NCI-H2029 (cell line): ENCODE measurements at regions not wholly inside any gene's neighbourhood (a gene's known extent, or its start where the extent isn't known, plus 50 kb on each side); places are given as distances from the start of the nearest gene placed in this dataset.
"Not testable (repeated sequence)": the region's sequence is repeated elsewhere in the genome, so short reads cannot be mapped to it uniquely, and the experiment has no call there.

Experiments
- DNase-seq: peaks from one replicate; lab custom pipeline; 2025; lab: John Stamatoyannopoulos, UW

DNA sequence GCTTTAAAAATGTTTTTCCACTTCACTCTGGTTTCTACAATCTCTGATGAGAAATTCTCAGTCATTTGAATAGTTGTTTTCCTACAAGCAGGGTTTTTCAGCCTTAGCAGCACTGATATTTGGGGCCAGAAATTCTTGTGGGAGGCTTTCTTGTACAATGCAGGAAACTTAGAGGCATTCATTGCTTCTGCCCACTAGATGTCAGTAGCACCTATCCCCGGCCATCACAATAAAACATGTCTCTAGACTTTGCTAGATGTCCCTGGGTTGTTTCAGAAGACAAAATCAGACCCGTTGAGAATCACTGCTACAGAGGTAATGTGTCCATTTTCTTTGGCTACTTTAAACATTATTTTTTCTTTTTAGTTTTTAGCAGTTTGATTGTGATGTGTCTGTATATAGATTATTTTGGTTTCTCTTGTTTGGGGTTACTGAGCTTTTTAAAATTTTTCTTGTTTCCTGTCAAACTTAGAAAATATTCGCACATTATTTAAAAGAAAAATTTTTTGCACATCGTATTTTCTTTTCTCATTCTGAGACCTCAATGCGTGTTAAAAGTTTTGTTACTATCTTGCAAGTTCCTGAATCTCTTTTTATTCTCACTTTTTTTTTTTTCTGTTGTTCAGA, 60.8 kb upstream of the CCDC179 start:
- DNase-seq, result peak; percentile 35

- DNase-seq, result no peak
These were observed 62.4 kb upstream of the CCDC179 start for GRCh38 chr11:22922672-22923071.

DNA sequence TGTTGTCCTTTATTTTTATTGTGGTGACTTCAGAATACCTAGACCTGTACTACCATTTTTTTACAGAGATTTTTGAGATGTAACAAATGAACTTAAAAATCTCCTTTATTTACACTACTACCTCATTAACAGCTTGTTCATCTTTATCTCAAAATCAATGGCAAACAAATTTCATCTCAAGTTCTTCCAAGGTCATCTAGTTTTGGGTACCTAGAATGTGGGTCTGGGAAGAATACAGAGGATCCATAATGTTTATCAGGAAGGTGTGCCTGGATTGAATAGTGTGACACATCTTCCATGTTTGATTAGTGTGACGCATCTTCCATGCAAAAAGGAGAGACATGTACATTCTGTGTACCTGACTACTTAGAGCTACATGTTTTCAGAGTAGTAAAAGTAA, 63.3 kb upstream of the CCDC179 start:
- no peak for DNase-seq

DNA sequence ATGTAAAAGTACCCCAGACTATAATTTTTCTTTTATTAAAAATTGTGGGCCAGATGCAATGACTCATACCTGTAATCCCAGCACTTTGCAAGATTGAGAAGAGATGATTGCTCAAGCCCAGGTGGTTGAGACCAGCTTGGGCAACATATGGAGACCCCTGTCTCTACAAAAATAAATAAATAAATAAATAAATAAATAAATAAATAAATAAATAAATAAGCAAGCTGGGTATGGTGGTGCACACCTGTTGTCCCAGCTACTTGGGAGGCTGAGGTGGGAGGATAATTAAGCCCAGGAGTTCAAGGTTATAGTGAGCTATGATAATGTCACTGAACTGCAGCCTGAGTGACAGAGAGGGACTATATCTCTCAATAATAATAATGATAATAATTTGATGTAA, 66.1 kb upstream of the CCDC179 start:
- no peak for DNase-seq

- peak; percentile 24 for DNase-seq
These were observed 67.5 kb upstream of the CCDC179 start for GRCh38 chr11:22927793-22928192.

DNA sequence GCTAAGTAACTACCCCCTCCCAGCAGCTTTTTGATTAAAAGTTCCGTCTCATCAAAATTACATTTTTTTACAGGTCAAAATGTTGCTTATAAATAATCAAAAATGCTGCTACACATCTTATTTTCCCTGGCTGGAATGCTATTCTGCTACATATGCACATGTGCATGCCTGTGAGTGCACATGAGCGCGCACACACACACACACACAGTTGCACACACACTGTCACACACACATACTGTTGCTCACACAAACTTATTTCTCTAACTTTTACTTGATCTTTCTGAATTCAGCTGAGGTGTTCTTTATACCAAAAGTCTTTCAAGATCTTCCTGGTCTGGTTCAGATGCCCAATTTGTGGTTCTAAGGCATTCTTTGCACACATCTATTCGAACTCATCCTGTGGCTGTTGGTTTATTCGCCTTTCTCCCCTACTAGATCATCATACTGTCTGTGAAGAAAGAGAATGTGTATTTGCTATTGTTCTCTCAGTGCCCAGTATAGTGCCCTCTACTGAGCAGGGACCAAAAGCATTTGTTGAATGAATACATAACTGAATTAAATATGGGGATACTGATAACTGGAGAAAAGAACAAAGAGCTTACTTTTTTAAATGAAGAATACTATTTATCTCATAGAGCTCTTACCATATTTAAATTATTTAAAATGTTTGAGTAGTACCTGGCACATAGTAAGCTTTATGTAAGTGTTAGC, 68.1 kb upstream of the CCDC179 start:
- no peak for DNase-seq

GRCh38 chr11:22930816-22931594, 70.7 kb upstream of the CCDC179 start:
- no peak for DNase-seq

GRCh38 chr11:22938691-22939090, 78.4 kb upstream of the CCDC179 start:
- no peak for DNase-seq

DNA sequence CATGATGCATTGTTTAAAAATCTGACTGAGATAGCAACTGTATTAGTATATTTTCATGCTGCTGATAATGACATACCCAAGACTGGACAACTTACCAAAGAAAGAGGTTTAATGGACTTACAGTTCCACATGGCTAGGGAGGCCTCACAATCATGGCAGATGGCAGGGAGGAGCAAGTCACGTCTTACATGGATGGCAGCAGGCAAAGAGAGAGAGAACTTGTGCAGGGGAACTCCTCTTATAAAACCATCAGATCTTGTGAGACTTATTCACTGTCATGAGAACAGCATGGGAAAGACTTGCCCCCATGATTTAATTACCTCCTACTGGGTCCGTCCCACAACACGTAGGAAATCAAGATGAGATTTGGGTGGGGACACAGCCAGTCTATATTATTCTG, 81.3 kb upstream of the CCDC179 start:
- DNase-seq, result not testable (repeated sequence)

GRCh38 chr11:22957786-22958185, 97.5 kb upstream of the CCDC179 start:
- DNase-seq, result no peak

- DNase-seq, result no peak
These were observed 114.0 kb upstream of the CCDC179 start for GRCh38 chr11:22974251-22974650.

- no peak for DNase-seq
These were observed 115.9 kb upstream of the CCDC179 start for GRCh38 chr11:22976146-22976545.

- no peak for DNase-seq
These were observed 122.6 kb upstream of the CCDC179 start for GRCh38 chr11:22982903-22983302.

GRCh38 chr11:22984045-22984444, 123.8 kb upstream of the CCDC179 start:
- DNase-seq, result no peak

DNA sequence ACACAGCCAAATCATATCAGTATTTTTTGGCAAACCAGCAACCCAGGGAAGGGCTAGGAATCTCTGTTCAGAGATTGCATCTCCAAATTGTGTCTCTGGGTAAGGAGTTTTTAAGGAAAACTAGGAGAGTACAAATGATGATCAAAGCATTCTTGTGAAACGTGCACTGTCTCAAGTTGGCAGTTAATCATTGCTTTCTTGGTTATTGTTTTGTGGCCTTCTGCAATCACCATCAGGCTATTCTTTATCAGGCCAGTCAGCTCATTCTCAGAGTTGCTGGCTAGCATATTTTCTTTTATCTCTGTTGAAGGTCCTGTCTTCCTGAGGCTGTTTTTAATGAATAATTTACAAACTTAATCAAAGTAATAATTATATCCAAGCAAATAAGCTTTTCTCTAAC, 129.1 kb upstream of the CCDC179 start:
- DNase-seq, result no peak

- no peak for DNase-seq
These were observed 130.9 kb upstream of the CCDC179 start for GRCh38 chr11:22991196-22991595.

- no peak for DNase-seq
These were observed 146.5 kb upstream of the CCDC179 start for GRCh38 chr11:23006730-23007129.

GRCh38 chr11:23010790-23011335, 150.6 kb upstream of the CCDC179 start:
- no peak for DNase-seq

DNA sequence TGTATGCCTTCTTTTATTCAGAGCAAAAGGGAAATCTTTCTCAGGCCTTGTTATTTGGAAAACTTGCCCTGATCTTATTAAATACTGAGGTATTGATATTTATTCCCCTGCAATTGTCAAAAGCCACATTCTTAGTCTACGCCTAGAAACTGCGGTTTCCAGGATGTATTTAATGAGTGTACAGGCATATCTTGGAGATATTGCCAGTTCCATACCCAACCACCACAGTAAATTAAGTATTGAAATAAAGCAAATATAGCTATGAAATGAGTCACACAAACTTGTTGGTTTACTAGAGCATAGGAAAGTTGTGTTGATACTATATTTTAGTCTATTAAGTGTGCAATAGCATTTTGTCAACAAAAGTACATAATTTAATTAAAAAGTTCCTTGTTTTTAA, 152.7 kb upstream of the CCDC179 start:
- DNase-seq, result no peak

GRCh38 chr11:23013509-23013908, 153.2 kb upstream of the CCDC179 start:
- no peak for DNase-seq

DNA sequence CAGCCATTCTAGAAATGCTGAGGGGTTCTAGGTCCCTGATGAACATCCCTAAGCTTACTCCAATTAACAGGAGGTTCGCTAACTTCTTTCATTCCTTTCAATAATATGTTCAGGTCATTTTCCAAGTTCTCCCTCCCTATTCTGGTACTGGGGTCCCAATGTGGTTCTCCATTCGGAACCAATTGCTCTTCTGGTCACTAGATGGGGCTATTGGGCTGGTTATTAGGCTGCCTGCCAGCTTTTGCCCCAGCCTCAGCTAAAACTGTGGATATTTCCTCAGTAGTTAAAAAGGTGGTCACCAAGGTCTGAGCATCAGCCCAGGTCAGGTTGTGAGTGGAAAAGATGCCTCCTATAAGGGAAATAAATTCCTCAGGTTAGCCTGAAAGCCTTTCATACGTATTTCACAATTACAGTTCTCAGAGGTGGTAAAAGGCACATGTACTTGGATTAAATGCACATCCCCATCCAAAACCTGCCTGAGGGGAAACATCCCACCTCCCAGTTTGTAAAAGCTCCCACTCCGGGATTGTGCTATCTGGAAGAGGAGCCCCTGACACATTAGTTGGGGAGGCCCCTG, 161.1 kb upstream of the CCDC179 start:
- DNase-seq, result no peak

DNA sequence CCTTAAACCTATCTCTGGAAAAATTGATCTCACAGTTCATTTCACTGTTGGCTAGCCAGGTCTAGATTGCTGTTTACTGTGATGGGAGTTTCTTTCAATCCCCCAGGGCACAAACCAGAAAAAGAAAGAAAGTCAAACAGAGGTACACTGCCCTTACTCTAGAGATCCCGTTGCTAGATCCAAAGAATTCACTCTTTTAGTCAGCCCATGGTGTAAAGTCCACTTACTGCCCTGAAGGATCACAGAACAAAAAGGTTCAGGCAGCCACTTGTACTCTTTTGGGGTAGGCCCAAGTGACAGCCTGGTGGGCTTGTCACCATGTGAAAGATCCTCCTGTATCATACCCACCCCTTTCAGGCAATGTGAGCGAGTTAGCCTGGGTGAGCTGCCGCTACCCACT, 162.6 kb upstream of the CCDC179 start:
- no peak for DNase-seq

DNA sequence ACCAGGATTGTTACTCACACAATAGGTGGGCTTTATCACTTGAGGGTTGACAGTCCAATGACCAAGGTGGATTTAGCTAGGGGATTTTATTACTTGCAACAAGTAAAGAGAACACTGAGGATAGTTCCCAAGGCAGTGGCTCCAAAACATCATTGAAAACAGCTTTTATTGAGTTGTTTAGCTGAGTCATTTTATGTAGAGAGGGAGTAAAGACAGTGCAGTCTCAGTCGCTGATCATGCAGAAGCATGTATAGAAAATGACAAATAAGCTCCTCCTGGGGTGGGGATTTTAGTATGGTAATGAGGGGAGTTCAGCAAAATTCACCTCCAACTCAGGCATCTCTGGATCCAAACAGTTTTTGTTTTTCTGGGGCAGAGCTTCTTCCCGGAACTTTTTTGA, 163.0 kb upstream of the CCDC179 start:
- DNase-seq, result no peak
